Lower leg skin (tissue), 3 donors: ENCODE measurements at regions not wholly inside any gene's neighbourhood (a gene's known extent, or its start where the extent isn't known, plus 50 kb on each side); places are given as distances from the start of the nearest gene placed in this dataset.
"Not testable (repeated sequence)": the region's sequence is repeated elsewhere in the genome, so short reads cannot be mapped to it uniquely, and the experiment has no call there.

Source experiments
- POLR2A ChIP-seq, 2 donors: fragments of 450-650 bp; IDR thresholded peaks; one replicate each; pipeline ENCODE4 v1.6.1; 2016 to 2017; ENCODE audit warnings: antibody characterized with exemption in 2 of 2, mild to moderate bottlenecking in 1 of 2, moderate library complexity in 1 of 2
- TF ChIP-seq, protein P1 (sequence below), 3 donors: fragments of 450-650 bp; IDR thresholded peaks; one replicate each; pipeline ENCODE4 v1.5.1; 2016; ENCODE audit warnings: antibody characterized with exemption in 3 of 3, mild to moderate bottlenecking in 3 of 3, moderate library complexity in 2 of 3

DNA sequence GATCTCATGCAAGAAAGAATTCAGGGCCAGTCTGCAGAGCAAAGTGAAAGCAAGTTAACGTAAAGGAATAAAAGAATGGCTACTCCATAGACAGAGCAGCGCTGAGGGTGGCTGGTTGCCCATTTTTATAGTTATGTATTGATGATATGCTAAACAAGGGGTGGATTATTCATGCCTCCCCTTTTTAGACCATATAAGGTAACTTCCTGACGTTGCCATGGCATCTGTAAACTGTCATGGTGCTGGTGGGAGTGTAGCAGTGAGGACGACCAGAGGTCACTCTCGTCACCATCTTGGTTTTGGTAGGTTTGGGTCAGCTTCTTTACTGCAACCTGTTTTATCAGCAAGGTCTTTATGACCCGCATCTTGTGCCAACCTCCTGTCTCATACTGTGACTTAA, 76.5 kb upstream of the VRK1 start:
- TF ChIP-seq POLR2A (IDR thresholded peaks at IDR 0.05) = not testable (repeated sequence)
- TF ChIP-seq, protein P1, sequence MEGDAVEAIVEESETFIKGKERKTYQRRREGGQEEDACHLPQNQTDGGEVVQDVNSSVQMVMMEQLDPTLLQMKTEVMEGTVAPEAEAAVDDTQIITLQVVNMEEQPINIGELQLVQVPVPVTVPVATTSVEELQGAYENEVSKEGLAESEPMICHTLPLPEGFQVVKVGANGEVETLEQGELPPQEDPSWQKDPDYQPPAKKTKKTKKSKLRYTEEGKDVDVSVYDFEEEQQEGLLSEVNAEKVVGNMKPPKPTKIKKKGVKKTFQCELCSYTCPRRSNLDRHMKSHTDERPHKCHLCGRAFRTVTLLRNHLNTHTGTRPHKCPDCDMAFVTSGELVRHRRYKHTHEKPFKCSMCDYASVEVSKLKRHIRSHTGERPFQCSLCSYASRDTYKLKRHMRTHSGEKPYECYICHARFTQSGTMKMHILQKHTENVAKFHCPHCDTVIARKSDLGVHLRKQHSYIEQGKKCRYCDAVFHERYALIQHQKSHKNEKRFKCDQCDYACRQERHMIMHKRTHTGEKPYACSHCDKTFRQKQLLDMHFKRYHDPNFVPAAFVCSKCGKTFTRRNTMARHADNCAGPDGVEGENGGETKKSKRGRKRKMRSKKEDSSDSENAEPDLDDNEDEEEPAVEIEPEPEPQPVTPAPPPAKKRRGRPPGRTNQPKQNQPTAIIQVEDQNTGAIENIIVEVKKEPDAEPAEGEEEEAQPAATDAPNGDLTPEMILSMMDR (IDR thresholded peaks at IDR 0.05) = not testable (repeated sequence)
